ENCODE measurements at regions not wholly inside any gene's neighbourhood (a gene's known extent, or its start where the extent isn't known, plus 50 kb on each side); places are given as distances from the start of the nearest gene placed in this dataset.

DNA sequence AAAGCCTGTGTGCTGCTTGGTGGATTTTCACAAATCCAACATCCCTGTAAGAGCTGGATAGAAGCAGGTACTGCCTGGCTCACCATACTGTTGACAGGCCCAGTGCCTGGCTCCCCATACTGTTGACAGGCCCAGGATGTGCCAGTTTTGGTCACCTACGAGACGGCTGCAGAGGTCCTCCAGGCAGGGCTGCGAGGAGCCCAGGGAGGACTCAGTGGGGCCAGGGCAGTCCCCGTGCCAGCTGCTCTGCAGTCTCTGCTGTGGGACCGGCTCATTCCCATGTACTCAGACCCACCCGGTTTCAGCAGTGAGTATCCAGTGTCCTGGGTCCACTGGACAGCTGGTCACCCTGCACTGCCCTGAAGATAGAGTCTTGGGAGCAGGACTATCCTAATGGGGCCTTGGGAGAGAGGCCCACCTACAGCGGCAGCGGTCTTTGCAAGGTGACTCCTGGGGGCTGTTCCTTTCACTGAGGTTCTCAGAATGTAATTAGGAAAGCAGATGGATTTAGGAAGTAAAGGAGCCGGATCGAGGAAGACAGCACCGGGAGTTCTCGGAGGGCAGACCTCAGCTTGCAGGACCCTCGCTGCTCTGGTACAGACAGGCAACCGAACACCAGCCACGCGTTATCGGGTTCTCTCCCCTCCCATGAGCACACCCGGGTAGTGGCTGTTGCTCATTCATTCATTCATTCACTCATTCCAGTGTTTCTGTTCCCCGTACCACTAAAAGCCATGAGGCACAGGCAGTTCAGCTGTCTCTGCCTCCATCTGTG is 106.1 kb downstream of the CTTN start:
- TF ChIP-seq, protein P1, sequence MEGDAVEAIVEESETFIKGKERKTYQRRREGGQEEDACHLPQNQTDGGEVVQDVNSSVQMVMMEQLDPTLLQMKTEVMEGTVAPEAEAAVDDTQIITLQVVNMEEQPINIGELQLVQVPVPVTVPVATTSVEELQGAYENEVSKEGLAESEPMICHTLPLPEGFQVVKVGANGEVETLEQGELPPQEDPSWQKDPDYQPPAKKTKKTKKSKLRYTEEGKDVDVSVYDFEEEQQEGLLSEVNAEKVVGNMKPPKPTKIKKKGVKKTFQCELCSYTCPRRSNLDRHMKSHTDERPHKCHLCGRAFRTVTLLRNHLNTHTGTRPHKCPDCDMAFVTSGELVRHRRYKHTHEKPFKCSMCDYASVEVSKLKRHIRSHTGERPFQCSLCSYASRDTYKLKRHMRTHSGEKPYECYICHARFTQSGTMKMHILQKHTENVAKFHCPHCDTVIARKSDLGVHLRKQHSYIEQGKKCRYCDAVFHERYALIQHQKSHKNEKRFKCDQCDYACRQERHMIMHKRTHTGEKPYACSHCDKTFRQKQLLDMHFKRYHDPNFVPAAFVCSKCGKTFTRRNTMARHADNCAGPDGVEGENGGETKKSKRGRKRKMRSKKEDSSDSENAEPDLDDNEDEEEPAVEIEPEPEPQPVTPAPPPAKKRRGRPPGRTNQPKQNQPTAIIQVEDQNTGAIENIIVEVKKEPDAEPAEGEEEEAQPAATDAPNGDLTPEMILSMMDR (IDR thresholded peaks at IDR 0.05) = no peak
- TF ChIP-seq POLR2A (IDR thresholded peaks at IDR 0.05) = no peak
